Hepatic stellate cell (primary cell): ENCODE measurements at regions not wholly inside any gene's neighbourhood (a gene's known extent, or its start where the extent isn't known, plus 50 kb on each side); places are given as distances from the start of the nearest gene placed in this dataset.
A peak's percentile ranks its signal among the peaks of the same experiment; 100 is the strongest.
"Not testable (repeated sequence)": the region's sequence is repeated elsewhere in the genome, so short reads cannot be mapped to it uniquely, and the experiment has no call there.

Experiments used
- DNase-seq: peaks from one replicate; pipeline ENCODE4 v3.0.0; 2011; ENCODE audit warnings: low spot score

- DNase-seq = no peak
These were observed 925.0 kb upstream of the CHORDC1 start for GRCh38 chr11:91147885-91148284.

- DNase-seq = no peak
These were observed 918.8 kb upstream of the CHORDC1 start for GRCh38 chr11:91141655-91142054.

- DNase-seq = no peak
These were observed 913.8 kb upstream of the CHORDC1 start for GRCh38 chr11:91136631-91137030.

GRCh38 chr11:91133361-91133760 is 910.5 kb upstream of the CHORDC1 start:
- DNase-seq = peak; percentile 6

GRCh38 chr11:91129596-91129995 is 906.7 kb upstream of the CHORDC1 start:
- no peak for DNase-seq

- no peak for DNase-seq
These were observed 901.5 kb upstream of the CHORDC1 start for GRCh38 chr11:91124363-91124762.

GRCh38 chr11:91115116-91115515 is 892.3 kb upstream of the CHORDC1 start:
- no peak for DNase-seq

GRCh38 chr11:91104237-91104636 is 881.4 kb upstream of the CHORDC1 start:
- peak; percentile 16 for DNase-seq

GRCh38 chr11:91100427-91100826 is 877.6 kb upstream of the CHORDC1 start:
- DNase-seq = no peak

- no peak for DNase-seq
These were observed 874.2 kb upstream of the CHORDC1 start for GRCh38 chr11:91097083-91097482.

GRCh38 chr11:91093141-91093540 is 870.3 kb upstream of the CHORDC1 start:
- DNase-seq = no peak

GRCh38 chr11:91091563-91091962 is 868.7 kb upstream of the CHORDC1 start:
- no peak for DNase-seq

- no peak for DNase-seq
These were observed 863.2 kb upstream of the CHORDC1 start for GRCh38 chr11:91086028-91086427.

GRCh38 chr11:91082255-91082654 is 859.4 kb upstream of the CHORDC1 start:
- no peak for DNase-seq

- DNase-seq = peak; percentile 6
These were observed 858.7 kb upstream of the CHORDC1 start for GRCh38 chr11:91081440-91082043.

GRCh38 chr11:91078221-91078620 is 855.4 kb upstream of the CHORDC1 start:
- DNase-seq = no peak

GRCh38 chr11:91075032-91075695 is 852.3 kb upstream of the CHORDC1 start:
- DNase-seq = no peak

- no peak for DNase-seq
These were observed 844.8 kb upstream of the CHORDC1 start for GRCh38 chr11:91067666-91068065.

GRCh38 chr11:91066456-91067047 is 843.7 kb upstream of the CHORDC1 start:
- no peak for DNase-seq

- DNase-seq = not testable (repeated sequence)
These were observed 840.5 kb upstream of the CHORDC1 start for GRCh38 chr11:91063399-91063798.

GRCh38 chr11:91047882-91048281 is 825.0 kb upstream of the CHORDC1 start:
- no peak for DNase-seq

GRCh38 chr11:91046261-91046660 is 823.4 kb upstream of the CHORDC1 start:
- DNase-seq = no peak

- no peak for DNase-seq
These were observed 818.8 kb upstream of the CHORDC1 start for GRCh38 chr11:91041626-91042025.

GRCh38 chr11:91023731-91024130 is 800.9 kb upstream of the CHORDC1 start:
- no peak for DNase-seq
